ENCODE measurements at regions not wholly inside any gene's neighbourhood (a gene's known extent, or its start where the extent isn't known, plus 50 kb on each side); places are given as distances from the start of the nearest gene placed in this dataset.

- TF ChIP-seq POLR2A (IDR thresholded peaks at IDR 0.05; ENCODE audit: extremely low read depth, insufficient read length) (no peak), CTCF (IDR thresholded peaks at IDR 0.05; ENCODE audit: low read depth, low read length) (no peak), MAX (IDR thresholded peaks at IDR 0.05; ENCODE audit: low read depth, low read length) (no peak), MYC (IDR thresholded peaks at IDR 0.05; ENCODE audit: low read depth, low read length) (no peak)
Observed at GRCh38 chr6:105974986-105975385, 111.2 kb upstream of the PRDM1 start.
